AG04450 (cell line): ENCODE measurements at regions not wholly inside any gene's neighbourhood (a gene's known extent, or its start where the extent isn't known, plus 50 kb on each side); places are given as distances from the start of the nearest gene placed in this dataset.

Experiments used
- CTCF ChIA-PET: fragments of 300-600, 350-600 bp; formaldehyde crosslinking; extraction: SDS; loops from one replicate; lab custom pipeline; 2022; ENCODE audit warnings: antibody characterized with exemption, inconsistent platforms; lab: Charles Lee
- POLR2A ChIA-PET: fragments of 350-600 bp; formaldehyde crosslinking; extraction: SDS; loops from one replicate; lab custom pipeline; 2021; ENCODE audit warnings: antibody characterized with exemption, inconsistent platforms; lab: Yijun Ruan, JAX
- DNase-seq: peaks from one replicate; pipeline ENCODE4 v3.0.0-alpha.2; 2011; ENCODE audit warnings: low read depth, low spot score
- H3K27ac ChIP-seq: one replicate; pipeline ENCODE4 v1.5.1; 2012; ENCODE audit warnings: low read depth, low read length, control low read depth
- H3K27me3 ChIP-seq: one replicate; pipeline ENCODE4 v1.6.0; 2012; ENCODE audit warnings: low read length; ENCODE audit not compliant: control insufficient read depth, insufficient read depth
- H3K4me3 ChIP-seq: 2 replicates; pipeline ENCODE4 v1.5.1; 2011; ENCODE audit warnings: mild to moderate bottlenecking, low read depth, low read length, control low read depth
- H3K9me3 ChIP-seq: 2 replicates; pipeline ENCODE4 v1.5.1; 2012; ENCODE audit warnings: low read length; ENCODE audit not compliant: control insufficient read depth, insufficient read depth
- CTCF ChIP-seq: IDR thresholded peaks from 2 replicates; pipeline ENCODE4 v1.5.1; 2011; ENCODE audit warnings: low read depth, low read length, control low read depth, inconsistent platforms

- DNase-seq = no peak
- H3K9me3 ChIP-seq = peaks cover 2% of the 10 kb centered on the region; the same call in 1 of the 2 replicates
- no peaks in the 10 kb centered on the region for H3K27me3 ChIP-seq
- TF ChIP-seq CTCF = no peak
- H3K4me3 ChIP-seq = no peak overlapping the region
- H3K27ac ChIP-seq = no peak overlapping the region
- CTCF ChIA-PET = no interaction called here
- POLR2A ChIA-PET = no interaction called here
These were observed 1359.5 kb upstream of the DIAPH2 start for GRCh38 chrX:95325185-95325584.

DNA sequence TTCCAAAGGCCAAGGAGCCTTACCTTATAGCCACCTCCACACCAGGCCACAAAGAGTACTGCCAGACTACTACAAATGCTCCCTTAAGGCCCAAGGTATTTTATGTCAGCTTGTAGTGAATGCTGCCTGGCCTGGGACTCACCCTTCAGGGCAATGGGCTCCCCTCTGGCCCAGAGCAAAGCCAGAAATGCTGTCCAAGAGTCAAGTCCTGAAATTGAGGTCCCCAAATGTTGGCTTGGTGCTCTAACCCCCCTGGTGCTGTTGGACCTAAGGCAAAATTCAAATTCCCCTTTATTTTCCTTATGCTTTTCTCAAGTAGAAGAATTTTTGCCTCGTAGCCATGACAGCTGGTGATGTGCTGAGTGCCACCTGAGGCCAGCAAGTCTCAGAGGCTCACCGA, 1354.3 kb upstream of the DIAPH2 start:
- DNase-seq = no peak
- no peaks in the 10 kb centered on the region for H3K27me3 ChIP-seq
- POLR2A ChIA-PET = no interaction called here
- TF ChIP-seq CTCF = no peak
- peaks cover 3% of the 10 kb centered on the region; the same call in 1 of the 2 replicates for H3K9me3 ChIP-seq
- H3K27ac ChIP-seq = no peak overlapping the region
- CTCF ChIA-PET = no interaction called here
- no peak overlapping the region for H3K4me3 ChIP-seq

- CTCF ChIA-PET = no interaction called here
These were observed 1352.1 kb upstream of the DIAPH2 start for GRCh38 chrX:95332530-95332929.

DNA sequence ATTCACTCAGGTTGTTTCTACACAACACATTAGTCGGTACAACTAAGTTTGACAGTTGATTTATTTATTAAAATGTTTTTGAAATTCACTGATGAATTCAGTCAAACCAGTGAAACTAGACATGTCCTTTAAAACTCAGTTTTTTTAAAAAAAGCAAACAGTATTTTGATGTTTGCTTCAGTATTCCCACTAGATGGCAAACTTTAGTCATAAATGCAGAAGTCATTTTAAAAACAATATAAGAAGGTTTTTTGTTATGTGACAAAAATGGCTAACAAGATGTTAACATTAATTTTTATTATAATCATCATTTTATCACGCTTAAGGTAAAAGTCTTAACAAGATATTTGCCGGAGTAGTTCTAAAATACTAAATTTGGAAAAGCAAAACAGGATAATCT, 1337.8 kb upstream of the DIAPH2 start:
- no peak for DNase-seq
- no peak overlapping the region for H3K4me3 ChIP-seq
- 0 out of 2 replicates have a peak, but pooled peaks have one; percentile 7 for TF ChIP-seq CTCF
- H3K27ac ChIP-seq = no peak overlapping the region
- H3K27me3 ChIP-seq = no peaks in the 10 kb centered on the region
- no peaks in the 10 kb centered on the region for H3K9me3 ChIP-seq
- CTCF ChIA-PET = no interaction called here
- POLR2A ChIA-PET = no interaction called here

More at GRCh38 chrX:95332530-95332929, 1352.1 kb upstream of the DIAPH2 start:
- no peak overlapping the region for H3K27ac ChIP-seq
- H3K27me3 ChIP-seq = no peaks in the 10 kb centered on the region
- H3K4me3 ChIP-seq = no peak overlapping the region
- DNase-seq = no peak
- TF ChIP-seq CTCF = no peak
- H3K9me3 ChIP-seq = peaks cover 3% of the 10 kb centered on the region; the same call in 1 of the 2 replicates
- POLR2A ChIA-PET = no interaction called here

GRCh38 chrX:95350774-95351488, 1333.7 kb upstream of the DIAPH2 start:
- Histone ChIP-seq H3K4me3 (no peak overlapping the region), H3K9me3 (no peaks in the 10 kb centered on the region), H3K27me3 (no peaks in the 10 kb centered on the region), H3K27ac (no peak overlapping the region)
- ChIA-PET POLR2A (no interaction called here), CTCF (no interaction called here)
- DNase-seq = no peak
- no peak for TF ChIP-seq CTCF
